ENCODE measurements at regions not wholly inside any gene's neighbourhood (a gene's known extent, or its start where the extent isn't known, plus 50 kb on each side); places are given as distances from the start of the nearest gene placed in this dataset.
A peak's percentile ranks its signal among the peaks of the same experiment; 100 is the strongest.

GRCh38 chr15:38128921-38129320, 123.7 kb upstream of the SPRED1 start:
- Histone ChIP-seq H3K27me3 (ENCODE audit: control insufficient read depth in 2 of 2, insufficient read depth in 2 of 2, low read length in 2 of 2) (peaks cover 6 to 8% of the 10 kb centered on the region in 2 donors), H3K79me2 (ENCODE audit: insufficient read depth, low read length) (no peaks in the 10 kb centered on the region), H3K9me3 (replicated peaks in 1 of 2; ENCODE audit: control insufficient read depth in 1 of 2, insufficient read depth in 1 of 2, low read length in 2 of 2) (no peaks in the 10 kb centered on the region), H3K4me1 (ENCODE audit: control insufficient read depth in 1 of 2, insufficient read depth in 2 of 2, low read length in 2 of 2) (peaks cover 55 to 68% of the 10 kb centered on the region in 2 donors), H3K4me3 (replicated peaks in 1 of 3; ENCODE audit: low read depth in 2 of 3, low read length in 3 of 3) (peak overlapping the region in 1 of 3 experiments; percentile 59), H3K27ac (ENCODE audit: low read depth in 1 of 2, low read length in 2 of 2) (peak overlapping the region in 1 of 2 donors; percentile 82), H3K4me2 (replicated peaks; ENCODE audit: extremely low read depth, low read length, poor library complexity, severe bottlenecking) (peak overlapping the region; percentile 64), H4K20me1 (ENCODE audit: insufficient read depth, low read length) (no peaks in the 10 kb centered on the region), H3K36me3 (replicated peaks in 1 of 2; ENCODE audit: control insufficient read depth in 1 of 2, insufficient read depth in 2 of 2, low read length in 2 of 2) (no peaks in the 10 kb centered on the region), H3K9ac (ENCODE audit: insufficient read depth, low read length, poor library complexity, severe bottlenecking) (no peak overlapping the region), H2AFZ (ENCODE audit: insufficient read depth, low read depth, low read length, poor library complexity, severe bottlenecking) (no peak overlapping the region)
- Mint-ChIP-seq H3K27me3 (ENCODE audit: low read depth in 3 of 3) (peaks cover 7 to 17% (median 15%) of the 10 kb centered on the region in 3 donors), H3K27ac (peak overlapping the region in 5 of 7 donors; percentile 69 to 99 (median 94)), H3K4me3 (no peak overlapping the region), H3K36me3 (no peaks in the 10 kb centered on the region), H3K9me3 (peaks cover 0 to 11% (median 5%) of the 10 kb centered on the region in 7 donors), H3K4me1 (peaks cover 56% of the 10 kb centered on the region)
- intact Hi-C loops (cut with micrococcal nuclease): loop anchor here in 1 of 2 donors (2.0 to 10.0 kb wide), 2 partner anchors 44 to 104 kb away; no protein-coding TSS in a partner anchor
- WGBS (ENCODE audit: insufficient coverage): no CpG with 5 or more reads among the region's 2 CpGs
- TF ChIP-seq CTCF (IDR thresholded peaks at IDR 0.05): no peak
- no peak for DNase-seq

- no peaks in the 10 kb centered on the region for H3K36me3 ChIP-seq (replicated peaks in 1 of 2; ENCODE audit: control insufficient read depth in 1 of 2, insufficient read depth in 2 of 2, low read length in 2 of 2)
- no peaks in the 10 kb centered on the region for H3K79me2 ChIP-seq (ENCODE audit: insufficient read depth, low read length)
- H4K20me1 ChIP-seq (ENCODE audit: insufficient read depth, low read length): no peaks in the 10 kb centered on the region
- H3K4me3 ChIP-seq (replicated peaks in 1 of 3; ENCODE audit: low read depth in 2 of 3, low read length in 3 of 3): peak overlapping the region in 1 of 3 experiments; percentile 59
- Mint-ChIP-seq H3K27ac (peak overlapping the region; percentile 90 to 99 (median 96)), H3K4me3 (peak overlapping the region; percentile 59 to 80), H3K27me3 (ENCODE audit: low read depth in 3 of 3) (peaks cover 8 to 17% (median 14%) of the 10 kb centered on the region in 3 donors), H3K4me1 (peaks cover 60% of the 10 kb centered on the region), H3K36me3 (no peaks in the 10 kb centered on the region), H3K9me3 (peaks cover 0 to 11% (median 4%) of the 10 kb centered on the region in 7 donors)
- TF ChIP-seq CTCF (IDR thresholded peaks at IDR 0.05): no peak
- H3K4me2 ChIP-seq (replicated peaks; ENCODE audit: extremely low read depth, low read length, poor library complexity, severe bottlenecking): peak overlapping the region; percentile 64
- peak overlapping the region; percentile 49 for H2AFZ ChIP-seq (ENCODE audit: insufficient read depth, low read depth, low read length, poor library complexity, severe bottlenecking)
- H3K4me1 ChIP-seq (ENCODE audit: control insufficient read depth in 1 of 2, insufficient read depth in 2 of 2, low read length in 2 of 2): peaks cover 62 to 75% of the 10 kb centered on the region in 2 donors
- H3K27me3 ChIP-seq (ENCODE audit: control insufficient read depth in 2 of 2, insufficient read depth in 2 of 2, low read length in 2 of 2): peaks cover 6 to 8% of the 10 kb centered on the region in 2 donors
- H3K9me3 ChIP-seq (replicated peaks in 1 of 2; ENCODE audit: control insufficient read depth in 1 of 2, insufficient read depth in 1 of 2, low read length in 2 of 2): no peaks in the 10 kb centered on the region
- DNase-seq: peak; percentile 33 to 73 (median 58)
- WGBS (ENCODE audit: insufficient coverage): no CpG with 5 or more reads among the region's 12 CpGs
- intact Hi-C loops (cut with micrococcal nuclease): loop anchor here (2.0 to 10.0 kb wide), 6 partner anchors 42 to 115 kb away; no protein-coding TSS in a partner anchor
- no peak overlapping the region for H3K9ac ChIP-seq (ENCODE audit: insufficient read depth, low read length, poor library complexity, severe bottlenecking)
- H3K27ac ChIP-seq (ENCODE audit: low read depth in 1 of 2, low read length in 2 of 2): peak overlapping the region; percentile 82 to 89
Observed at GRCh38 chr15:38129531-38130204, 123.0 kb upstream of the SPRED1 start.

Measured in CD14-positive monocyte (primary cell).